Activated CD8-positive, alpha-beta memory T cell treated with anti-CD3 and anti-CD28 coated beads for 4 hours (primary cell): ENCODE measurements at regions not wholly inside any gene's neighbourhood (a gene's known extent, or its start where the extent isn't known, plus 50 kb on each side); places are given as distances from the start of the nearest gene placed in this dataset.

Experiments used
- DNase-seq, 2 donors: peaks; one replicate each; pipeline ENCODE4 v3.0.0-alpha.2; 2020; ENCODE audit warnings: low read depth in 2 of 2

DNA sequence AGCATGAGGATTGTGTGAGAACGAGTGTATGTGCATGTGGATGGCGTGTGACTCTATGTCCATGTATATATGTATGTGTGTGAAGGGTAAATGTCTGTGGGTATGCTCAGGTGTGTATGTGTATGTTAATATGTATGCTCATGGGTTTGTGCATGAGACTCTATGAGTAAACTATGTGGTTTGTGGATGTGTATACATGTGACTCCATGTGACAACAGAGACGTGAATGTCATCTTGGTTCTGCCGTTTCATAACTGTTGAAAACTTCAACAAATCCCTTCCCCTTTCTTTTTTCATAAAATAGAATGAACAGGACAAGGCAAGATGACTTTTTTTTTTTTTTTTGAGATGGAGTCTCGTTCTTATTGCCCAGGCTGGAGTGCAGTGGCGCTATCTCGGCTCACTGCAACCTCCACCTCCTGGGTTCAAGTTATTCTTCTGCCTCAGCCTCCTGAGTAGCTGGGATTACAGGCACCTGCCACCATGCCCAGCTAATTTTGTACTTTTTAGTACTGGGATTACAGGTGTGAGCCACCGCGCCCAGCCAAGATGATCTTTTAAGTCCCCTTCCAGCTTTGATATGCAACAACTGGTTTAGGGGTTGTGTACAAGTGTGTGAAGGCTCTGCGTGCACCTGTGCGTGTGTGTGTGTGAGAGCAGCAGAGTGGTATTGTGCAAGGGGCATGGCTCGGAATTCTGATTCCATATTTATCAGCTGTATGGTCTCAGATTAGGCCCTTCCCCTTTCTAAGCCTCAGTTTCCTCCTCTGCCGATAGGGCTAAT is 106.3 kb downstream of the EBNA1BP2 start:
- DNase-seq: no peak

DNA sequence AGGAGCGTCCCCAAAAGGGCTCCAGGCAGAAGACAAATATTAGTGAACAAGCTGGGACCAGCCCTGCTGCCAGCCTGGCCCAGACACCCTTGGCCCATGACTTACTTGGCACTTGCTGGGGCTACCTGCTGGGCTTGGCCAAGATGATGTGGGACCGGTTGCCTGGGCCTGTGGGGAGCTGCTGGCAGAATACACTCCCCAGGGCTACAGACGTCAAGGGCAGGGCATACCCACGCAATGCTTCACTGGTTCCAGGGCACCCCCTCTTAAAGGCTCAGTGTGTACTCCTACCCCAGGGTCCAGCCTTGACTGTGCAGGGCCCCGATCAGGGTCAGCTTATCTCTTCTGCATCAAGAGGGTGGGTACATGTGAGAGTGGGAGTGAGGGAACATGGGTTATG is 106.5 kb upstream of the SLC2A1 start:
- no peak for DNase-seq

- no peak for DNase-seq
Measured at GRCh38 chr1:43063394-43064219, 104.9 kb upstream of the SLC2A1 start.

DNA sequence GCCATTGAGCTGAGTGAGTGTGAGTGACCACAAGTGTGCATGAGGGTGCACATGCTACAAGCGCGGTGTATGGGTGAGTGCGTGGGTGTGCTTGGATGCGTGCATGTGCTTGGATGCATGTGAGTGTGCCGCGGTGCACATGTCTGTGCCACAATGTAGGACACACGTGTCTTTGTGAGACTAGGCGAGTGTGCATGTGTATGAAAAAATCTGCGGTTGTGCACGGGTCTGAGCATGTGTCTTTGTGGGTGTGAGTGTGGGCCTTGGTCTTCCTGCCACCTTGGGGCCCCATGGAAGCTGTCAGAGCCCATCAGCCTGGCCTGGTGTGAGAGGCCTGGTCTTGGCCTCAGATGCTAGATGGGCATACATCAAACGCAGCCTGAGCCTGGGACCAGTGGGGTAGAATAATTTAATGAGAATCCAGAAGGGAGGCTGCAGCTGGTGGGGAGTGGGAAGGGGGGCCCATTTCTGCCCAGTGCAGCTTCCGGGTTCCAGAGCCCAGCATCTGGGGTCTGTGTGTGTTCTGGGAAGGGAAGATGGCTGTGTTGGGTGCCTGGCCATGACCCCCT is 103.9 kb upstream of the SLC2A1 start:
- DNase-seq: no peak

- no peak for DNase-seq
Measured at GRCh38 chr1:43061757-43062156, 103.1 kb upstream of the SLC2A1 start.

GRCh38 chr1:43059640-43060574 is 101.2 kb upstream of the SLC2A1 start:
- DNase-seq: no peak

DNA sequence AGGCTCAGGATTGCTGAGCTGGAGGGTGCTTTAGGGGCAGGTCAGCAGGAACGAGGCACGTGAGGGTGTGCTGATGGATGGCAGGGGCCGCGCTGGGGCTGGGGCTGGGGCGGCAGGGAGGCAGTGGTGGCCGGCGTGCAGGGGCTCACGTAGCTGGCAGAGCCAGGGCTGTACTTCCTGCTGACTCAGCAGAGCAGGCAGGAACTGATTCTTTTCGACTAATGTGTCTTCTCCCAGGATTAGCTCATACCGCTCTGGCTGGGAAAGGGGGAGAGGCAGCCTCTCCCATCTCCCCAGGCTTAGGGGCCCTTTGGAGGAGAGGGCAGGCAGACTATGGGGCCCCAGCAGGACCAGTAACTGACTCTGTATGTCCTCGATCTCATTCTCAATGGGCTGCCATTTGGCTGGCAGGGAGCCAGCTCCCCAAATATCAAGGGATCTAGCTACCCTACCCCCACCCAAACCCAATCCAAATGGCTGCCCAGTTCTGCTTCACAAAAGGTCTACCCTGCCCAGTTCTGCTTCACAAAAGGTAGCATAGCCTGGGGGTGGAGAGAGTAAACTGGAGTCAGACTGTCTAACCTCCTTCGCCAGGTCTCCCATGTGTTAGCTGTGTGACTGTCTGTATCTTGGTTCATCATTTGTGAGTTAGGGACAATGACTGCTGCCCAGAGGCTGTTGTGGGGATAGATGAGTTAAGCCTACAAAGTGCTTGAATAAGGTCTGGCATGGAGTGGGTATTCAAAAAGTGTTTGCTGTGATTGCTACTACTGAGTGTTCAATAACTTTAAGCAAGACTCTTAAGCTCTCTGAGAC is 100.1 kb upstream of the SLC2A1 start:
- no peak for DNase-seq

- no peak for DNase-seq
Measured at GRCh38 chr1:43058056-43058455, 99.4 kb upstream of the SLC2A1 start.

DNA sequence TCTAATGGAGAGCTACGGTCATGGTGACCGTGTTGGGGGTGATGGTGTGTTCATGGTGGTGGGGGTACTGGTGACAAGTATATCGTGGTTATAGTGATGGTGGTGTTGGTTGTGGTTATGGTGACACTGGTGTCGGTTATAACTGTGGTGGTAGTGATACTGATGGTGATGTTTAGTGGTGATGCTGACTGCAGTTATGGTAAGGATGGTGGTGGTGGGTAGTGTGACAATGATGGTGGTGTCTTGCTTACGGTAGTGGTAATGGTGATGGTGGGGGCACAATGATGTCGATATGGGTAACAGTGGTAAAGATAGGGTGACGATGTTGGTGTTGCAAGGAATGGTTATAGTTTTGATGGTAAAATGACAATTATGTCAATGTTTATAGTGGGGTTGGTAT is 98.9 kb upstream of the SLC2A1 start:
- DNase-seq: no peak

GRCh38 chr1:43056981-43057391 is 98.3 kb upstream of the SLC2A1 start:
- DNase-seq: no peak

- DNase-seq: no peak
Measured at GRCh38 chr1:43056460-43056859, 97.8 kb upstream of the SLC2A1 start.

DNA sequence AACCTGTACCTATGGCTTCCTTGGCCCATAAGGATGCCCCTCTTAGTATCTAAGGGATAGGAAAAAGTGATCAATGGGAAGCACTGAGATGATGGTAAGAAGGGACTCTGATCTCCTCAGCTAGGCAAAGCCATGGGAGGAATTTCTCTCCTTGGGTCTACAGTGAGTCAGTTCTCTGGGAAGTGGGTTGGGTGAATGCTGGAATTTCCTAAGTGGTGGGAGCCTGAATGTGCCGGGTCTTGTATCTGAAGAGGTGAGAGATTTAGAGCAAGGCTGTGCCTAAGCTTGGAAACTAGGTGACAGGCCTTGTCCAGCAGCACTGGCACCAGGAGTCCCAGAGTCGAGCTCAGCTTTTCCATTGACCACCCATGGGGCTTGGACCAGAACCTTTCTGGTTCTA is 96.3 kb upstream of the SLC2A1 start:
- no peak for DNase-seq

- DNase-seq: no peak
Measured at GRCh38 chr1:43052786-43053439, 94.2 kb upstream of the SLC2A1 start.

DNA sequence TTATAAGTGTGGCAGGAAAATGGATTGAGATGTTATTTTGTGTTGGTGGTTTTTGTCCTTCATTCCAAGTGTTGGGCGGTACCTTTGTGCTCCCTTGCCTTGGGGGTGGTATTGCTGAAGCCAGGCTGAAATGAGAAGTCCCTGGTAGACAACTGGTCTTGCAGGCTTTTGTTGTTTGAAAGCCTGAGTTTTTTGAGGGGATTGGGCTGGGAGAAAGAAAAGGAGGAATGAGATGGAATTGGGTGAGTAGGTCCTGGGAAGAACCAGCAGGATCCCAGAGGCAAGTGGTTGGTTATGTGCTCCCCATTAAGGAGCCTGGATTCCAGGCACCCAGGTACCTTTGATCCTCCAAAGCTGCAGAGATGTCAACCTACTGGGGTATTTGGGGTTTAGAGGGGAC is 93.7 kb upstream of the SLC2A1 start:
- DNase-seq: no peak

DNA sequence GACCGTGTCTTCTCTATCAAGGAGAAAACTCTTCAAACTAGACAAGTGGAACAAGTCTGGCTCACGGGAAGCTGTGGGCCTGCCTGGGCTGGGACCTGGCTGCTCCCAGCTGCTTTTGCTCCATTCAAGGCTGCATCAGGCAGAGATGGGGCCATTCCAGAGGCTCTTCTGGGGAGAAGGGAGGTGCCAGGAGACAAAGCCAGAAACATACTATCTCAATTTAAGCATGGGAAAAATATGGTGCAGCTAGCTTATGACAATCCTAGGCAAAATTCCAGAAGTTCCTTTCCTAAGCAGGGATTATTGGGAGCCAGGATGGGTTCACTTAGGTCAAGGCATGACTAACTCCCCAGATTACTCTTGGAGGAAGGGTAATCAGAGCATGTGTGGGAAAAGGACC is 90.8 kb upstream of the SLC2A1 start:
- DNase-seq: no peak

DNA sequence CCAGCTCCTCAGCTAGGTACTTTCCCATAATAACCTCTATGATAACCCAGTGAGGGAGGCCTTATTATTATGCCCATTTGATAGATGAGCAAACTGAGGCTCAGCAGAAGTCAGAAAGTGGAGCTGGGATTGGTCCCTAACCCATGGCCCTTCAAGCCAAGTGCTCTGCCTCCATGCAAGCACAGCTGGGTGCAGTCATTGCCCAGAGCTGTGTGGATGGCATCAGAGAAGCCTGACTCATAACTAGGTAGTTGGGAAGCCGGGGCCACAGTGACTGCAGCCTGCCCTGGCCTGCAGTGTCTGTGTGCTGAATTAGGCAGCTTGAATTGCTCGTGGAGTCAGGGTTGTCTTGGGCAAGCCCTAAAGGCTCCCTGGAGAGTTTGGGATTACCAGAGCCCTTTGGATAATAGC is 89.9 kb upstream of the SLC2A1 start:
- DNase-seq: no peak

DNA sequence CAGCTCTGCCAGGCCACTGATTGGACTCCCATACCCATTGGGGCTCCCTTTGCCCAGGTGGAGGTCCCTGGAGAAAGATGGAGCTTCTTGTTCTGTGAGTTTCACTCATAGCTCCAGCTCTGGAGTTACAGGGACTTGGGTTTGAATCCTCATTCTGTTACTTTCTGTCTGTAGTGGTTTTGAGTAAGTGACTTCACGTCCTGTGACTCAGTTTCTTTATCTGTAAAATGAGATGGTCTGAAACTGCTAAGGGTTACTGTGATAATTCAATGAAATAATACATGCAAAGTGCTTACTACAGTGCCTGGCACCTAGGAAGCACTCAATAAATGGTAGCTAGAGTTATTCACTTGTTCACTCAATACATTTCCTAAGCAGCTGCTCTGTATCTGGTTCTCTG is 88.5 kb upstream of the SLC2A1 start:
- DNase-seq: no peak

GRCh38 chr1:43044572-43045361 is 86.1 kb upstream of the SLC2A1 start:
- DNase-seq: no peak

DNA sequence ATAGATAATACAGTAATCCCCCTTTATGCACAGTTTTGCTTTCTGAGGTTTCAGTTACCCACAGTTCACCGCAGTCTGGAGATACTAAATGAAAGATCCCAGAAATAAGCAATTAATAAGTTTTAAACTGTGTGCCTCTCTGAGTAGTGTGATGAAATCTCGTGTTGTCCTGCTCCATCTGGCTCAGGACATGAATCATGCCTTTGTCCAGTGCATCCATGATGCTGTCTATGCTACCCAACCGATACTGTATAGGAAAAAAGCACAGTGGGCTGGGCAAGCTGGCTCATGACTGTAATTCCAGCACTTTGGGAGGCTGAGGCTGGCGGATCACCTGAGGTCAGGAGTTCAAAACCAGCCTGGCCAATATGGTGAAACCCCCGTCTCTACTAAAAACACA is 85.0 kb upstream of the SLC2A1 start:
- no peak for DNase-seq
